GM23338 (cell line): ENCODE measurements at regions not wholly inside any gene's neighbourhood (a gene's known extent, or its start where the extent isn't known, plus 50 kb on each side); places are given as distances from the start of the nearest gene placed in this dataset.

ENCODE experiments used
- ETS1 ChIP-seq: IDR thresholded peaks from 2 replicates; pipeline ENCODE4 v1.6.1; 2016; ENCODE audit warnings: antibody characterized with exemption
- EZH2 ChIP-seq: fragments of 200-600 bp; sonication (generic); IDR thresholded peaks from one replicate; pipeline ENCODE4 v1.8.0; 2017; ENCODE audit warnings: antibody characterized with exemption, mild to moderate bottlenecking, low read depth; ENCODE audit not compliant: unreplicated experiment
- POLR2AphosphoS5 ChIP-seq: IDR thresholded peaks from 2 replicates; pipeline ENCODE4 v1.6.1; 2016; ENCODE audit warnings: antibody characterized with exemption, low read depth
- REST ChIP-seq: IDR thresholded peaks from one replicate; pipeline ENCODE4 v1.6.1; 2018; ENCODE audit warnings: antibody characterized with exemption; ENCODE audit not compliant: unreplicated experiment
- ZNF462 ChIP-seq: fragments of 250-450 bp; sonication (Bioruptor Pico); IDR thresholded peaks from 2 replicates; pipeline ENCODE4 v1.5.0; 2020; ENCODE audit warnings: mild to moderate bottlenecking, moderate library complexity

GRCh38 chr18:29008809-29009208 lies 831.9 kb upstream of the CDH2 start (continued):
- TF ChIP-seq REST = no peak
- TF ChIP-seq ZNF462 = no peak
- TF ChIP-seq POLR2AphosphoS5 = no peak
- TF ChIP-seq ETS1 = no peak
- TF ChIP-seq EZH2 = no peak
